NT2/D1 (cell line): ENCODE measurements at regions not wholly inside any gene's neighbourhood (a gene's known extent, or its start where the extent isn't known, plus 50 kb on each side); places are given as distances from the start of the nearest gene placed in this dataset.

Experiments
- SUZ12 ChIP-seq: IDR thresholded peaks from 2 replicates; pipeline ENCODE4 v1.6.1; 2011; ENCODE audit not compliant: insufficient read length, insufficient read depth; ENCODE audit errors: extremely low read depth
- ZNF274 ChIP-seq: IDR thresholded peaks from 2 replicates; pipeline ENCODE4 v1.6.1; 2011; ENCODE audit warnings: mild to moderate bottlenecking, low read depth, low read length

DNA sequence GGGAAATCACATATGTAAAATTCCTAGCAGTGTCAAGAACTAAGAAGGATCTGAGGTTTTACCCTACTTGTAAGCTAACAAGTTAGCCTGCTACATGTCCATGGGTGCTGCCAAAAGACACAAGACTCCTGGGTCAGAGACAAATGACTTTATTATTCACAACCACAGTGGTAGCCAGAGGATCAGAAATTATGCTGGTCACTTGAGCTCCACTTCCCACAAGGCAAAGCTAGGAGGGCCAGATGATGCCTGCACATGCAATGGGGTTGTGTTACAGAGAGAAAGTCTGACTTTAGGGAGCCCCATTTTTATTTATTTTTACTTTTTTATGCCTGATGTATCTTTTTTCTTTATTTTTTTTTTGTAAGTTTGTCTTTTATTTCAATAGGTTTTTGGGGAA, 136.8 kb downstream of the S1PR1 start:
- TF ChIP-seq SUZ12 = no peak
- no peak for TF ChIP-seq ZNF274
